ENCODE measurements at regions not wholly inside any gene's neighbourhood (a gene's known extent, or its start where the extent isn't known, plus 50 kb on each side); places are given as distances from the start of the nearest gene placed in this dataset.

- no peak for TF ChIP-seq CTCF (IDR thresholded peaks at IDR 0.05; ENCODE audit: low read depth, low read length, missing input control)
- TF ChIP-seq REST (IDR thresholded peaks at IDR 0.05): no peak
- no peak for TF ChIP-seq SP1 (IDR thresholded peaks at IDR 0.05)
- TF ChIP-seq EGR1 (IDR thresholded peaks at IDR 0.05; ENCODE audit: low read depth in 2 of 2): no peak
- no peak for TF ChIP-seq ZBTB33 (IDR thresholded peaks at IDR 0.05)
- TF ChIP-seq TAF1 (conservative IDR thresholded peaks at IDR 0.05): no peak
These were observed 603.6 kb downstream of the PLOD2 start for GRCh38 chr3:145557405-145557804.
